ENCODE measurements at regions not wholly inside any gene's neighbourhood (a gene's known extent, or its start where the extent isn't known, plus 50 kb on each side); places are given as distances from the start of the nearest gene placed in this dataset.

GRCh38 chr2:128420776-128421175, 102.1 kb upstream of the HS6ST1 start:
- peaks cover 21% of the 10 kb centered on the region for H3K27me3 Mint-ChIP-seq (ENCODE audit: insufficient read depth, low read depth)

DNA sequence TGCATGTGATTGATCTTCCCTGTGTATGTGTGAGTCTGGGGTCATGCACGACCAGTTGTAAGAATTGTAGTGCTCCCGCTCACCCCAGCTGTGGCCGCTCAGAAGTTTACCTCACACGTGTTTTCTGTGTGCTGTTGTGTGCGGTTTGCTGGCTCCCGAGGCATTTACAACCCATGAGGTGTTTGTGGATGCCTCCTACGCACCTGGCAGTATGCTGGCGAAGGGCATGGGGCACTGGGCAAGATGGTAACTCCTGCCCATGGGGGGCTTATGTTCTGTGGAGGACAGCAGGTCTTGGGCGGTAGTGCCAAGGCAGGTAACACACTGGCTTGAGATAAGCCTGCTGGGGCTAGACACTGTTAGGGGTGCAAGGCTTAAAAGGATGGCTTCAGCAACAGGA, 102.6 kb upstream of the HS6ST1 start:
- H3K4me2 ChIP-seq: no peak overlapping the region
- H3K36me3 Mint-ChIP-seq: peaks cover 5% of the 10 kb centered on the region

More at GRCh38 chr2:128420776-128421175, 102.1 kb upstream of the HS6ST1 start:
- no peak overlapping the region for H3K4me3 Mint-ChIP-seq
- H3K4me2 ChIP-seq: no peak overlapping the region
- peaks cover 5% of the 10 kb centered on the region for H3K36me3 Mint-ChIP-seq
- TF ChIP-seq EZH2 (IDR thresholded peaks at IDR 0.05) (no peak), EZH2phosphoT487 (IDR thresholded peaks at IDR 0.05) (no peak), CTCF (IDR thresholded peaks at IDR 0.05) (no peak)
- H3K4me3 ChIP-seq: no peak overlapping the region
- H3K9me3 ChIP-seq (ENCODE audit: low read depth): no peaks in the 10 kb centered on the region
- H3K9ac ChIP-seq: no peak overlapping the region
- H3K4me1 ChIP-seq: peaks cover 16% of the 10 kb centered on the region
- peaks cover 24% of the 10 kb centered on the region for H3K4me1 Mint-ChIP-seq
- no peaks in the 10 kb centered on the region for H3K27me3 ChIP-seq
- H3K27ac Mint-ChIP-seq: no peak overlapping the region
- no peak for DNase-seq (ENCODE audit: low spot score)
- H3K27ac ChIP-seq: no peak overlapping the region
- no peaks in the 10 kb centered on the region for H3K79me2 ChIP-seq (ENCODE audit: low read depth)
- H4K20me1 ChIP-seq (ENCODE audit: low read depth): no peaks in the 10 kb centered on the region
- H3K36me3 ChIP-seq: no peaks in the 10 kb centered on the region
- no peaks in the 10 kb centered on the region for H3F3A ChIP-seq (ENCODE audit: low read depth)
- peaks cover 36% of the 10 kb centered on the region for H3K9me3 Mint-ChIP-seq
- H2AFZ ChIP-seq (replicated peaks): no peak overlapping the region

GRCh38 chr2:128421861-128422311, 103.2 kb upstream of the HS6ST1 start:
- H4K20me1 ChIP-seq (ENCODE audit: low read depth): no peaks in the 10 kb centered on the region
- TF ChIP-seq EZH2phosphoT487 (IDR thresholded peaks at IDR 0.05) (no peak), CTCF (IDR thresholded peaks at IDR 0.05) (no peak), EZH2 (IDR thresholded peaks at IDR 0.05) (no peak)
- H3K4me1 ChIP-seq: peaks cover 16% of the 10 kb centered on the region
- no peak overlapping the region for H2AFZ ChIP-seq (replicated peaks)
- no peak overlapping the region for H3K4me2 ChIP-seq
- DNase-seq (ENCODE audit: low spot score): no peak
- Mint-ChIP-seq H3K36me3 (peaks cover 5% of the 10 kb centered on the region), H3K27me3 (ENCODE audit: insufficient read depth, low read depth) (peaks cover 15% of the 10 kb centered on the region), H3K27ac (no peak overlapping the region), H3K4me1 (peaks cover 19% of the 10 kb centered on the region), H3K9me3 (peaks cover 30% of the 10 kb centered on the region), H3K4me3 (no peak overlapping the region)
- H3K27ac ChIP-seq: no peak overlapping the region
- no peaks in the 10 kb centered on the region for H3F3A ChIP-seq (ENCODE audit: low read depth)
- no peaks in the 10 kb centered on the region for H3K36me3 ChIP-seq
- no peak overlapping the region for H3K9ac ChIP-seq
- no peaks in the 10 kb centered on the region for H3K79me2 ChIP-seq (ENCODE audit: low read depth)
- H3K4me3 ChIP-seq: no peak overlapping the region
- H3K9me3 ChIP-seq (ENCODE audit: low read depth): no peaks in the 10 kb centered on the region
- H3K27me3 ChIP-seq: no peaks in the 10 kb centered on the region

More for the DNA sequence above, 102.6 kb upstream of the HS6ST1 start:
- no peaks in the 10 kb centered on the region for H3K9me3 ChIP-seq (ENCODE audit: low read depth)
- no peak overlapping the region for H3K4me3 ChIP-seq
- H3K4me1 ChIP-seq: peaks cover 16% of the 10 kb centered on the region
- H2AFZ ChIP-seq (replicated peaks): no peak overlapping the region
- no peaks in the 10 kb centered on the region for H3K27me3 ChIP-seq
- H3F3A ChIP-seq (ENCODE audit: low read depth): no peaks in the 10 kb centered on the region
- Mint-ChIP-seq H3K4me1 (peaks cover 19% of the 10 kb centered on the region), H3K9me3 (peaks cover 31% of the 10 kb centered on the region), H3K27me3 (ENCODE audit: insufficient read depth, low read depth) (peaks cover 16% of the 10 kb centered on the region), H3K4me3 (no peak overlapping the region), H3K27ac (no peak overlapping the region)
- no peaks in the 10 kb centered on the region for H3K79me2 ChIP-seq (ENCODE audit: low read depth)
- no peak overlapping the region for H3K9ac ChIP-seq
- TF ChIP-seq EZH2 (IDR thresholded peaks at IDR 0.05) (no peak), EZH2phosphoT487 (IDR thresholded peaks at IDR 0.05) (no peak), CTCF (IDR thresholded peaks at IDR 0.05) (no peak)
- DNase-seq (ENCODE audit: low spot score): no peak
- no peak overlapping the region for H3K27ac ChIP-seq
- H3K36me3 ChIP-seq: no peaks in the 10 kb centered on the region
- no peaks in the 10 kb centered on the region for H4K20me1 ChIP-seq (ENCODE audit: low read depth)

Measured in neural progenitor cell (in vitro differentiated cells).